HG03060 (cell line): ENCODE measurements at regions not wholly inside any gene's neighbourhood (a gene's known extent, or its start where the extent isn't known, plus 50 kb on each side); places are given as distances from the start of the nearest gene placed in this dataset.

Experiments used
- ATAC-seq: cut with Tn5 transposase; IDR thresholded peaks from one replicate; pipeline ENCODE4 v1.9.1; 2021; ENCODE audit warnings: low read depth, moderate number of reproducible peaks; ENCODE audit not compliant: unreplicated experiment

GRCh38 chr14:101186544-101186943 lies 283.0 kb upstream of the RTL1 start:
- no peak for ATAC-seq

GRCh38 chr14:101186992-101187815 lies 283.7 kb upstream of the RTL1 start:
- no peak for ATAC-seq

GRCh38 chr14:101187816-101188570 lies 284.5 kb upstream of the RTL1 start:
- ATAC-seq, result no peak

- ATAC-seq, result no peak
These were observed 285.0 kb upstream of the RTL1 start for GRCh38 chr14:101188571-101188915.

- ATAC-seq, result no peak
These were observed 285.7 kb upstream of the RTL1 start for GRCh38 chr14:101189266-101189665.

- no peak for ATAC-seq
These were observed 286.5 kb upstream of the RTL1 start for GRCh38 chr14:101189962-101190560.

GRCh38 chr14:101191101-101191720 lies 287.7 kb upstream of the RTL1 start:
- no peak for ATAC-seq

GRCh38 chr14:101191721-101192660 lies 288.5 kb upstream of the RTL1 start:
- ATAC-seq, result no peak

GRCh38 chr14:101192661-101193000 lies 289.1 kb upstream of the RTL1 start:
- ATAC-seq, result no peak

GRCh38 chr14:101193106-101193844 lies 289.8 kb upstream of the RTL1 start:
- ATAC-seq, result no peak

GRCh38 chr14:101193845-101194372 lies 290.4 kb upstream of the RTL1 start:
- ATAC-seq, result no peak

- ATAC-seq, result no peak
These were observed 291.1 kb upstream of the RTL1 start for GRCh38 chr14:101194373-101195308.

GRCh38 chr14:101195309-101195901 lies 291.9 kb upstream of the RTL1 start:
- ATAC-seq, result no peak

- no peak for ATAC-seq
These were observed 292.7 kb upstream of the RTL1 start for GRCh38 chr14:101196051-101196712.

- no peak for ATAC-seq
These were observed 293.5 kb upstream of the RTL1 start for GRCh38 chr14:101196795-101197590.

GRCh38 chr14:101197595-101198397 lies 294.3 kb upstream of the RTL1 start:
- no peak for ATAC-seq
